ENCODE measurements at regions not wholly inside any gene's neighbourhood (a gene's known extent, or its start where the extent isn't known, plus 50 kb on each side); places are given as distances from the start of the nearest gene placed in this dataset.

DNA sequence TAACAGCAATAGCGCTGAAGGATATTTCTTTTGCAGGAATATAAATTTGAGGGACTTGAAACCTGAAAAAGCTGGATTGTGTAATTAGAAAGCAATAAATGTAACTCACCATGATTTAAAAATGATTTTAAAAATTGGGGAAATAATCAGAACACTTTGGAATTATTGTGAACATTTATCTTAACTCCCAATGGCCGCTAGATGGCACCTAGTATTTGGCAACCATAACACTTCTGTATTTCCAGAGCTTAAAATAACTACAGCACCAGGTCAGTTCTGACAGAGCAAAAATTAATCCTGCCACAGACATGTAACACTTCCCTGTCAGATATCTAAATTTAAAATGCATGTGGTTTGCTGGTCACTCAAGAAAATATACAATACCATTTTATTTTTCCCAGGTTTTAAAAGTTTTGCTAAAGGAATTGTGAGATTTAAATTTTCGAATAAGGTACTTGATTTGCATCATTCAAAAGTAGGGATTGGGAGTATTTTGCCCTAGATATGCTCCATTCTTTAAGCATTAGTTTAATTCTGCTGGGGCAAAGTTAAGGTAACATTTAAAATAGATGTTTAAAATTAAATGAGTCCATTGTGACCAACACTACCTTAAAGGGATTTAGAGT lies 144.5 kb downstream of the PPP1R3A start:
- Histone ChIP-seq H3K27ac (ENCODE audit: low read depth in 1 of 2, low read length in 2 of 2) (no peak overlapping the region), H3K4me3 (ENCODE audit: low read depth in 1 of 3, low read length in 3 of 3) (no peak overlapping the region), H3K27me3 (ENCODE audit: control insufficient read depth in 4 of 4, insufficient read depth in 4 of 4, low read length in 3 of 4) (no peaks in the 10 kb centered on the region), H3K36me3 (ENCODE audit: control insufficient read depth in 4 of 4, insufficient read depth in 3 of 4, low read depth in 1 of 4, low read length in 3 of 4) (no peaks in the 10 kb centered on the region), H3K9ac (ENCODE audit: low read depth in 1 of 2, low read length in 2 of 2) (no peak overlapping the region), H3K9me3 (ENCODE audit: control insufficient read depth in 4 of 4, low read length in 3 of 4) (no peaks in the 10 kb centered on the region), H3K4me1 (ENCODE audit: control insufficient read depth in 4 of 4, insufficient read depth in 4 of 4, low read length in 3 of 4) (no peaks in the 10 kb centered on the region)
- WGBS, result 31% methylated on average over 3 of the region's 3 CpGs
- TF ChIP-seq FOXA2 (IDR thresholded peaks at IDR 0.05), result no peak
- TF ChIP-seq, protein P1, sequence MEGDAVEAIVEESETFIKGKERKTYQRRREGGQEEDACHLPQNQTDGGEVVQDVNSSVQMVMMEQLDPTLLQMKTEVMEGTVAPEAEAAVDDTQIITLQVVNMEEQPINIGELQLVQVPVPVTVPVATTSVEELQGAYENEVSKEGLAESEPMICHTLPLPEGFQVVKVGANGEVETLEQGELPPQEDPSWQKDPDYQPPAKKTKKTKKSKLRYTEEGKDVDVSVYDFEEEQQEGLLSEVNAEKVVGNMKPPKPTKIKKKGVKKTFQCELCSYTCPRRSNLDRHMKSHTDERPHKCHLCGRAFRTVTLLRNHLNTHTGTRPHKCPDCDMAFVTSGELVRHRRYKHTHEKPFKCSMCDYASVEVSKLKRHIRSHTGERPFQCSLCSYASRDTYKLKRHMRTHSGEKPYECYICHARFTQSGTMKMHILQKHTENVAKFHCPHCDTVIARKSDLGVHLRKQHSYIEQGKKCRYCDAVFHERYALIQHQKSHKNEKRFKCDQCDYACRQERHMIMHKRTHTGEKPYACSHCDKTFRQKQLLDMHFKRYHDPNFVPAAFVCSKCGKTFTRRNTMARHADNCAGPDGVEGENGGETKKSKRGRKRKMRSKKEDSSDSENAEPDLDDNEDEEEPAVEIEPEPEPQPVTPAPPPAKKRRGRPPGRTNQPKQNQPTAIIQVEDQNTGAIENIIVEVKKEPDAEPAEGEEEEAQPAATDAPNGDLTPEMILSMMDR (IDR thresholded peaks at IDR 0.05; ENCODE audit: low read depth, low read length, missing input control), result peak; percentile 42
- TF ChIP-seq RAD21 (IDR thresholded peaks at IDR 0.05), result peak; percentile 58 to 62
- no peak for DNase-seq (ENCODE audit: low spot score)

- TF ChIP-seq GABPA (IDR thresholded peaks at IDR 0.05 in 1 of 2, conservative IDR thresholded peaks at IDR 0.05 in 1 of 2) (no peak), EGR1 (IDR thresholded peaks at IDR 0.05; ENCODE audit: low read depth in 2 of 2) (no peak), ATF3 (IDR thresholded peaks at IDR 0.05) (no peak), FOXA2 (IDR thresholded peaks at IDR 0.05) (no peak), REST (IDR thresholded peaks at IDR 0.05) (no peak), ZBTB33 (IDR thresholded peaks at IDR 0.05) (no peak), HNF4G (IDR thresholded peaks at IDR 0.05) (no peak), RXRA (IDR thresholded peaks at IDR 0.05) (no peak), RAD21 (IDR thresholded peaks at IDR 0.05) (no peak), TAF1 (conservative IDR thresholded peaks at IDR 0.05) (no peak), NR2F2 (IDR thresholded peaks at IDR 0.05) (no peak), SP1 (IDR thresholded peaks at IDR 0.05) (no peak), JUND (IDR thresholded peaks at IDR 0.05) (no peak), HNF4A (conservative IDR thresholded peaks at IDR 0.05) (no peak)
- TF ChIP-seq, protein P1 (IDR thresholded peaks at IDR 0.05; ENCODE audit: low read depth, low read length, missing input control), result no peak
- no peaks in the 10 kb centered on the region for H3K4me1 ChIP-seq (ENCODE audit: control insufficient read depth in 4 of 4, insufficient read depth in 4 of 4, low read length in 3 of 4)
- no peak overlapping the region for H3K27ac ChIP-seq (ENCODE audit: low read depth in 1 of 2, low read length in 2 of 2)
- no peak overlapping the region for H3K9ac ChIP-seq (ENCODE audit: low read depth in 1 of 2, low read length in 2 of 2)
- H3K36me3 ChIP-seq (ENCODE audit: control insufficient read depth in 4 of 4, insufficient read depth in 3 of 4, low read depth in 1 of 4, low read length in 3 of 4), result no peaks in the 10 kb centered on the region
- no peak for DNase-seq (ENCODE audit: low spot score)
- H3K4me3 ChIP-seq (ENCODE audit: low read depth in 1 of 3, low read length in 3 of 3), result no peak overlapping the region
- H3K27me3 ChIP-seq (ENCODE audit: control insufficient read depth in 4 of 4, insufficient read depth in 4 of 4, low read length in 3 of 4), result no peaks in the 10 kb centered on the region
- 86% methylated on average over 12 of the region's 12 CpGs for WGBS
- no peaks in the 10 kb centered on the region for H3K9me3 ChIP-seq (ENCODE audit: control insufficient read depth in 4 of 4, low read length in 3 of 4)
Measured at GRCh38 chr7:113770146-113770738, 148.6 kb downstream of the PPP1R3A start.

Data from liver (tissue), 8 donors.